ENCODE measurements at regions not wholly inside any gene's neighbourhood (a gene's known extent, or its start where the extent isn't known, plus 50 kb on each side); places are given as distances from the start of the nearest gene placed in this dataset.

DNA sequence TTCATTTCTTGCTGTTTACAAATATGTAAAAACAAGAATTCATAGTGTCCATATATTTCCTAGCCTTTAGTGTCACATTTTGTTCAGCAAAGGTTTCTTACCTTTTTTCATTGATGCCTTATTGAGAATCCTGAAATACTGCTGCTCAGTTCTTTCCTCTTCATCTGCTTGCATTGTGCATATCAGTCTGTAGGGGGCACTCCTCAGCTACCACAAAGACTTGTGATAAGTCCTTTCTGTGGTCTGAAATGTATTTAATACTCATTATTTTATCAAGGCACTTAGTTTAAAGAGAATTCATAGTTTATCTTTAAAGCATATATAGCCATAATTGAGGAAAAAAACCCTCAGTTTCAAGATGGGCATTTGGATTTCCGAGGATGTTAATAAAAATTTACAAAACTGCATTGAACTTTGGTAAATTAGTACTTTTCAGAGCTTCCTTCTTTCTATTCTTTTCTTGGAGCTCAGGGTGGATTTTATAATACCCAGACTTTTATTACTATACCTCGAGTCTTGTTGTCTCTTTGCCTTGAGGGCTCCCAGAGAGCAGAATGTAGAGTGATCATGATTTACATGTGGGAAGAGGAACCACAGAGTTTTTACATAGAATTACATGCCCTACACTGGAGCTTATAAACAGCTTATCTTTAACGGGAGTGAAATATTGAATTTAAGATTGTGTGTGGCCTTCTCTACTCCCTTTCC is 570.1 kb downstream of the PLCL1 start:
- TF ChIP-seq, protein P1, sequence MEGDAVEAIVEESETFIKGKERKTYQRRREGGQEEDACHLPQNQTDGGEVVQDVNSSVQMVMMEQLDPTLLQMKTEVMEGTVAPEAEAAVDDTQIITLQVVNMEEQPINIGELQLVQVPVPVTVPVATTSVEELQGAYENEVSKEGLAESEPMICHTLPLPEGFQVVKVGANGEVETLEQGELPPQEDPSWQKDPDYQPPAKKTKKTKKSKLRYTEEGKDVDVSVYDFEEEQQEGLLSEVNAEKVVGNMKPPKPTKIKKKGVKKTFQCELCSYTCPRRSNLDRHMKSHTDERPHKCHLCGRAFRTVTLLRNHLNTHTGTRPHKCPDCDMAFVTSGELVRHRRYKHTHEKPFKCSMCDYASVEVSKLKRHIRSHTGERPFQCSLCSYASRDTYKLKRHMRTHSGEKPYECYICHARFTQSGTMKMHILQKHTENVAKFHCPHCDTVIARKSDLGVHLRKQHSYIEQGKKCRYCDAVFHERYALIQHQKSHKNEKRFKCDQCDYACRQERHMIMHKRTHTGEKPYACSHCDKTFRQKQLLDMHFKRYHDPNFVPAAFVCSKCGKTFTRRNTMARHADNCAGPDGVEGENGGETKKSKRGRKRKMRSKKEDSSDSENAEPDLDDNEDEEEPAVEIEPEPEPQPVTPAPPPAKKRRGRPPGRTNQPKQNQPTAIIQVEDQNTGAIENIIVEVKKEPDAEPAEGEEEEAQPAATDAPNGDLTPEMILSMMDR (IDR thresholded peaks at IDR 0.05; ENCODE audit: insufficient read depth, low read depth, low read length): peak; percentile 82
- CTCF ChIA-PET: interaction anchor here (0.6 to 1.6 kb wide), 13 partner anchors 9 to 1391 kb away, joined by 3 to 9 read pairs (median 4); no protein-coding TSS in a partner anchor
- POLR2A ChIA-PET: no interaction called here
- Histone ChIP-seq H3K27me3 (ENCODE audit: control insufficient read depth, insufficient read depth, low read length) (no peaks in the 10 kb centered on the region), H3K4me3 (ENCODE audit: low read depth, low read length) (no peak overlapping the region), H3K36me3 (ENCODE audit: control insufficient read depth, insufficient read depth, low read length) (no peaks in the 10 kb centered on the region)
- peak; percentile 16 for DNase-seq (ENCODE audit: low read depth)

DNA sequence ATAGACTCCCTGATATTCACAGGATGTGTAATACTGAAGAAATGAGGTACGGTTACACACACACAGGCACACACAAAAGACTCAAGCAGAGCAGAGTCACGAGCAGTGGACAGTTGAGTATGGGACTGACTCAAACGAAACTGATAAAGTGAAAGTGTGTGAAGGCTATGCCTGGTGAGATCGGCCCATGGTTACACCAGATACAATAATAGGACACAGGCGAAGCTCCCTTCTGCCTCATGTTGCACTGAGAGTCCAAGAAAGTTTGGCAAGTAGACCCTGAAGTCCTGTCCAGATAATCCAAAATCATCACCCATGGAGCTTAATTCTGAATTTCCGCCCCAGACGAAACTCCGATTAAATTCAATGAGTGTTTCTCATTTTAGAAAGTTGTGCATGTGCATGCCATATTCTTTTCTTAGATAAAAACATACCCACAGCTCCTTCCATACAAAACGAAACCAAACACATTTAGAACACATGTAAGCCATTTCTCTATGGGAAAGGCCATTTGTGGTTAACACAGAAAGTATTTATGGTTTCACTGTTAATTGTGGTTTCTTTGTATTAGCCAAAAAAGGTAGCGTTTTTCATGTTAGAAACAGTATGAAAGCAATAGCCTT is 567.6 kb downstream of the PLCL1 start:
- Histone ChIP-seq H3K36me3 (ENCODE audit: control insufficient read depth, insufficient read depth, low read length) (no peaks in the 10 kb centered on the region), H3K27me3 (ENCODE audit: control insufficient read depth, insufficient read depth, low read length) (no peaks in the 10 kb centered on the region), H3K4me3 (ENCODE audit: low read depth, low read length) (peak overlapping the region; percentile 26)
- DNase-seq (ENCODE audit: low read depth): peak; percentile 15
- TF ChIP-seq, protein P1 (IDR thresholded peaks at IDR 0.05; ENCODE audit: insufficient read depth, low read depth, low read length): no peak
- ChIA-PET CTCF (interaction anchor here (0.6 kb wide), 1 partner anchor 1097 kb away, joined by 3 read pairs; no protein-coding TSS in a partner anchor), POLR2A (no interaction called here)

DNA sequence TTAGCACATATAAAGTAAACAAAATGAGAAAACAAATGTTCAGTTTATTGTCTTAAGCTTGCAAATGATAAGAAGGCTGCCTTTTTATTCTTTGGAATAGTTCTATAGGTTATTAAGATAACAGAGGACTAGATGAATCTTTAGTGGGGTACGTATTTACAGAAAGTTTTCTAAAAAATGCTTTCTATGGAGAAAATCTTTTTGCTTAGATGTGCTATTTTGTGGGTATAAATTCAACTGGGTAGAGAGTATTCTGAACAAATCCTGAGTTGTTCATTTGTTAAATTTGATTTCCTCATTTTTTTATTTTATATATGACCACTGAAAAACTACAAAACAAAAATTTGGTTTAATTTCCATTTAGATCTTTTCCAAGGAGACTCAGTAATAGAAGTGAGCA is 566.9 kb downstream of the PLCL1 start:
- POLR2A ChIA-PET: no interaction called here
- DNase-seq (ENCODE audit: low read depth): no peak
- TF ChIP-seq, protein P1 (IDR thresholded peaks at IDR 0.05; ENCODE audit: insufficient read depth, low read depth, low read length): no peak
- no peaks in the 10 kb centered on the region for H3K27me3 ChIP-seq (ENCODE audit: control insufficient read depth, insufficient read depth, low read length)
- CTCF ChIA-PET: interaction anchor here (0.5 to 0.7 kb wide), 3 partner anchors 72 to 1117 kb away, joined by 3 read pairs; no protein-coding TSS in a partner anchor
- no peaks in the 10 kb centered on the region for H3K36me3 ChIP-seq (ENCODE audit: control insufficient read depth, insufficient read depth, low read length)
- H3K4me3 ChIP-seq (ENCODE audit: low read depth, low read length): no peak overlapping the region

DNA sequence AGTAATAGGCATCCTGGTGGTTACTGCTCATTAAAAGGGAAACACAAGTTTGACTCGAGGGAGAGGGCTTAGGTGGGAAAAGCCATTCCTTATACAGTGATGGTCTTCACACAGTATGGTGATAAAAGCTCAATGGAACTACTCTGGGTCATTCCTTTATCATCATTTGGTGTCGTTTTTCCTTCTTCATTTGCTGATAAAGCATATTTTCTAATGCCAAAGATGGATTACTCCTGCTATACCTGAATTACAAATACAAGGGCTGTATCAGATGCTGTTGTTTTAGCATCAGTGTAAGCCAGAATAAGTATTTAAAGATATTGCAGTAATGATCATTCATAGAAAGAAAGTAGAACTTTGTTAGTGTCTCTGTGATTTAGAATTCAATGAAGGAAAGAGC is 563.7 kb downstream of the PLCL1 start:
- Histone ChIP-seq H3K36me3 (ENCODE audit: control insufficient read depth, insufficient read depth, low read length) (no peaks in the 10 kb centered on the region), H3K27me3 (ENCODE audit: control insufficient read depth, insufficient read depth, low read length) (no peaks in the 10 kb centered on the region), H3K4me3 (ENCODE audit: low read depth, low read length) (no peak overlapping the region)
- TF ChIP-seq, protein P1 (IDR thresholded peaks at IDR 0.05; ENCODE audit: insufficient read depth, low read depth, low read length): no peak
- CTCF ChIA-PET: interaction anchor here (0.7 kb wide), 1 partner anchor 1121 kb away, joined by 3 read pairs; no protein-coding TSS in a partner anchor
- POLR2A ChIA-PET: no interaction called here
- DNase-seq (ENCODE audit: low read depth): no peak

DNA sequence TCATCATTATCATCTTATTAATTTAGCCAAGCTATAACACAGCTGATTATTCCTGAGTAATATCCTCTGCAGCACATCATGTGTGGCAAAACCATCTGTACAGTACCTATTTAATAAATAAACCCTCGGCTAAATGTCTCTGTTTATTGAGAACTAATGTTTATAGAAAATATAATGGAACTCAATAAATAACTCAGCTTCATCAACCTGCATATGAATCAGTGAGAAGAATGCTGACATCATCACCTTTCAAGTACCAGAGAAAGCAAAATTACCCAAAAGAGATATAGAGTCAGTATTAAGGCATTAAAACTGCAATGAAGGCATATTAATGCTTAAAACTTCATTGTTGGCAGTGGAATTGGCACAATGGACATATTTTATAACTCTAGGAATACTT is 558.3 kb downstream of the PLCL1 start:
- POLR2A ChIA-PET: no interaction called here
- DNase-seq (ENCODE audit: low read depth): no peak
- TF ChIP-seq, protein P1 (IDR thresholded peaks at IDR 0.05; ENCODE audit: insufficient read depth, low read depth, low read length): no peak
- Histone ChIP-seq H3K36me3 (ENCODE audit: control insufficient read depth, insufficient read depth, low read length) (no peaks in the 10 kb centered on the region), H3K4me3 (ENCODE audit: low read depth, low read length) (no peak overlapping the region), H3K27me3 (ENCODE audit: control insufficient read depth, insufficient read depth, low read length) (no peaks in the 10 kb centered on the region)
- CTCF ChIA-PET: no interaction called here
